Vagina (tissue), 2 donors: ENCODE measurements at regions not wholly inside any gene's neighbourhood (a gene's known extent, or its start where the extent isn't known, plus 50 kb on each side); places are given as distances from the start of the nearest gene placed in this dataset.

Experiments used
- DNase-seq, 2 donors: peaks; one replicate each; pipeline ENCODE4 v3.0.0-alpha.2; 2017; ENCODE audit errors: extremely low spot score in 2 of 2
- H3K27ac ChIP-seq: fragments of 200-600 bp; sonication (generic); one replicate; pipeline ENCODE4 v1.5.1; 2019
- H3K27me3 ChIP-seq: fragments of 200-600 bp; sonication (generic); one replicate; pipeline ENCODE4 v1.5.1; 2019
- H3K36me3 ChIP-seq, 2 donors: fragments of 200-600 bp; sonication (generic); one replicate each; pipeline ENCODE4 v1.5.1; 2017 to 2019
- H3K4me1 ChIP-seq: fragments of 200-600 bp; sonication (generic); one replicate; pipeline ENCODE4 v1.5.1; 2019
- H3K4me3 ChIP-seq, 2 donors: fragments of 200-600 bp; sonication (generic); 1 replicate in 1 of 2; 2 replicates in 1 of 2; pipeline ENCODE4 v1.5.1; 2016 to 2019
- H3K9me3 ChIP-seq: fragments of 200-600 bp; sonication (generic); one replicate; pipeline ENCODE4 v1.5.1; 2019
- POLR2A ChIP-seq, 2 donors: fragments of 450-650 bp; IDR thresholded peaks; one replicate each; pipeline ENCODE4 v1.6.1; 2017; ENCODE audit warnings: antibody characterized with exemption in 2 of 2, mild to moderate bottlenecking in 2 of 2, moderate library complexity in 2 of 2
- POLR2AphosphoS5 ChIP-seq, 2 donors: sonication (generic); formaldehyde crosslinking; IDR thresholded peaks; one replicate each; pipeline ENCODE4 v1.9.0; 2017; ENCODE audit warnings: antibody characterized with exemption in 2 of 2, mild to moderate bottlenecking in 2 of 2, low read depth in 1 of 2; ENCODE audit not compliant: insufficient read depth in 1 of 2
- intact Hi-C: fragments of 100-400 bp; cut with DNase I; formaldehyde crosslinking; loops from one replicate; pipeline ENCODE4 v1.15.1; 2023
- TF ChIP-seq, protein P1 (sequence below), 3 experiments: fragments of 450-650 bp in 2 of 3; fragments of 200-600 bp in 1 of 3; sonication (generic) in 1 of 3; IDR thresholded peaks; one replicate each; pipeline ENCODE4 v1.5.1; 2017 to 2019; ENCODE audit warnings: antibody characterized with exemption in 3 of 3, mild to moderate bottlenecking in 2 of 3, moderate library complexity in 2 of 3

DNA sequence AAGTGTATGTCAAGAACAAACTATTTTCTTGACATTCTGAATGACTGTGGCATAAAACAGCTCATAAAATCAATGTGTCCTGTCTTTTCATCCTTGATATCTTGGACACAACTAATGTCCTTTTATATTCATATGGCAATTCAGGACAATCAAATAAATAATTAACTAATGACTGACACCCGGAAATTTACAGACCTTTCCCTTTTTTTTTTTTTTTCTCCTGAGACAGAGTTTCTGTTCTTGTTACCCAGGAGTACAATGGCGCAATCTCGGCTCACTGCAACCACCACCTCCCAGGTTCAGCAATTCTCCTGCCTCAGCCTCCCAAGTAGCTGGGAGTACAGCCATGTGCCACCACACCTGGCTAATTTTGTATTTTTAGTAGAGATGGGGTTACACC is 107.1 kb upstream of the LGSN start:
- Histone ChIP-seq H3K4me3 (no peak overlapping the region), H3K36me3 (no peaks in the 10 kb centered on the region), H3K9me3 (no peaks in the 10 kb centered on the region), H3K27ac (no peak overlapping the region), H3K27me3 (no peaks in the 10 kb centered on the region), H3K4me1 (no peaks in the 10 kb centered on the region)
- intact Hi-C loops = no loop called here
- no peak for DNase-seq
- TF ChIP-seq POLR2A (IDR thresholded peaks at IDR 0.05) (no peak), POLR2AphosphoS5 (IDR thresholded peaks at IDR 0.05; ENCODE audit: insufficient read depth in 1 of 2, low read depth in 1 of 2) (no peak)
- TF ChIP-seq, protein P1, sequence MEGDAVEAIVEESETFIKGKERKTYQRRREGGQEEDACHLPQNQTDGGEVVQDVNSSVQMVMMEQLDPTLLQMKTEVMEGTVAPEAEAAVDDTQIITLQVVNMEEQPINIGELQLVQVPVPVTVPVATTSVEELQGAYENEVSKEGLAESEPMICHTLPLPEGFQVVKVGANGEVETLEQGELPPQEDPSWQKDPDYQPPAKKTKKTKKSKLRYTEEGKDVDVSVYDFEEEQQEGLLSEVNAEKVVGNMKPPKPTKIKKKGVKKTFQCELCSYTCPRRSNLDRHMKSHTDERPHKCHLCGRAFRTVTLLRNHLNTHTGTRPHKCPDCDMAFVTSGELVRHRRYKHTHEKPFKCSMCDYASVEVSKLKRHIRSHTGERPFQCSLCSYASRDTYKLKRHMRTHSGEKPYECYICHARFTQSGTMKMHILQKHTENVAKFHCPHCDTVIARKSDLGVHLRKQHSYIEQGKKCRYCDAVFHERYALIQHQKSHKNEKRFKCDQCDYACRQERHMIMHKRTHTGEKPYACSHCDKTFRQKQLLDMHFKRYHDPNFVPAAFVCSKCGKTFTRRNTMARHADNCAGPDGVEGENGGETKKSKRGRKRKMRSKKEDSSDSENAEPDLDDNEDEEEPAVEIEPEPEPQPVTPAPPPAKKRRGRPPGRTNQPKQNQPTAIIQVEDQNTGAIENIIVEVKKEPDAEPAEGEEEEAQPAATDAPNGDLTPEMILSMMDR (IDR thresholded peaks at IDR 0.05) = no peak

DNA sequence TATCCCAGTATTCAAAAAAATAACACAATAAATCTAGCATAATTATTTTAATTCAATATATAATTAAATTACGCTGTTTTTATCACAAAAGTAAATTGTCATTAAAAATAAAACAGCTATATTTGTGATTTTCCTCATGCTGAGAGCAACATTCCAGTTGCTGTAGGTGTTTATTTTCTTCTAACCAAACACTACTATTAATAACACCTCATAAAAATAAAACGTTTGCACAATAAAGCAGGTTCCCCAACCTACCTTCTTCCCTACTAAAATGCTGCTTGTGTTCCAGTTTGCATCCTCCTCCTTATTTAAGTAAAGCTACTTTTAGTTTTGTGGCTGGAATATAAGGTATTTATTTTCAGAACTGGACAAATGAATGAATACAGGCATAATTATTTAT is 108.2 kb upstream of the LGSN start:
- TF ChIP-seq, protein P1 (IDR thresholded peaks at IDR 0.05) = no peak
- TF ChIP-seq POLR2A (IDR thresholded peaks at IDR 0.05) (no peak), POLR2AphosphoS5 (IDR thresholded peaks at IDR 0.05; ENCODE audit: insufficient read depth in 1 of 2, low read depth in 1 of 2) (no peak)
- Histone ChIP-seq H3K9me3 (no peaks in the 10 kb centered on the region), H3K4me3 (no peak overlapping the region), H3K27ac (no peak overlapping the region), H3K4me1 (no peaks in the 10 kb centered on the region), H3K36me3 (no peaks in the 10 kb centered on the region), H3K27me3 (no peaks in the 10 kb centered on the region)
- intact Hi-C loops = no loop called here
- no peak for DNase-seq

GRCh38 chr6:63430985-63431519 is 111.3 kb upstream of the LGSN start:
- Histone ChIP-seq H3K9me3 (no peaks in the 10 kb centered on the region), H3K4me1 (no peaks in the 10 kb centered on the region), H3K27me3 (no peaks in the 10 kb centered on the region), H3K36me3 (no peaks in the 10 kb centered on the region), H3K27ac (no peak overlapping the region), H3K4me3 (no peak overlapping the region)
- no peak for DNase-seq
- intact Hi-C loops = no loop called here
- TF ChIP-seq, protein P1 (IDR thresholded peaks at IDR 0.05) = no peak

DNA sequence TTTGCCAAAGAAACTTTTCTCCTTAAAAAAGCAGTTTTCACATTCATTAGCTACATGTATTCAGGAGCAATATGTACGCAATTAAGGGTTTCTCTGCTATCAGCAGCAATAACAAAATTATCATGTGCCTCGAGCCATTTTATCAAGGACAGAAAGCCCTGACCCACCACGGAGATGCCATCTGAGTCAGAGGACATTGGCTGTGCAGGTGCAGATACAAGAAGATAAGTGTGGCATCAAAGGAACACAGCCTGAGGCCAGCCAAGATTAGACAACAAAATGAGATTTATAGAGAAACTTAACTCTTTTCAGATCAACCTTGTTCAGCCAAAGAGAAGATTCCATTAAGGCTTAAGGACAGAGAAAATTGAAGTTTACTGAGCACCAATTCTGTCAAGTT is 115.2 kb upstream of the LGSN start:
- no peaks in the 10 kb centered on the region for H3K36me3 ChIP-seq
- no peaks in the 10 kb centered on the region for H3K9me3 ChIP-seq
- no peak for DNase-seq
- H3K4me1 ChIP-seq = no peaks in the 10 kb centered on the region
- intact Hi-C loops = no loop called here
- no peak overlapping the region for H3K27ac ChIP-seq
- TF ChIP-seq, protein P1 (IDR thresholded peaks at IDR 0.05) = no peak
- TF ChIP-seq POLR2A (IDR thresholded peaks at IDR 0.05) (no peak), POLR2AphosphoS5 (IDR thresholded peaks at IDR 0.05; ENCODE audit: insufficient read depth in 1 of 2, low read depth in 1 of 2) (no peak)
- no peak overlapping the region for H3K4me3 ChIP-seq
- H3K27me3 ChIP-seq = no peaks in the 10 kb centered on the region

DNA sequence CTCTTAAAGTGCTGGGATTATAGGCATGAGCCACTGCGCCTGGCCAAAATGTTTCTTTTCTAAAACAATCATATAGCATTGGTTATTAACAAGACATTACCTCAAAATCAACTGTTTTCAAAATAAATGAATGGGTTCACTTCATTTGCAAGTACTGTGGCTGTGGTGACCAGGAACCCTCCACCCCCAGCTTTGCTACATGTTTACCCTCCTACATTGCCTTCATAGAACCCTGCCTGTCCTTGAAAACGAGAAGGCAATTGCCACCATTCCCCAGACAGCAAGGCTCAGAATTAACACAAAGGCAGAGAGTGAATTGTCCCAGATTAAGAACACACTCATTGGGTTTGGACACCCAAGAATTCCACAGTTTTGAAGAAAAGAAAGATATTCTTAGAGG is 116.6 kb upstream of the LGSN start:
- H3K36me3 ChIP-seq = no peaks in the 10 kb centered on the region
- no peaks in the 10 kb centered on the region for H3K4me1 ChIP-seq
- DNase-seq = no peak
- H3K9me3 ChIP-seq = no peaks in the 10 kb centered on the region
- H3K27ac ChIP-seq = no peak overlapping the region
- TF ChIP-seq POLR2A (IDR thresholded peaks at IDR 0.05) = no peak
- TF ChIP-seq, protein P1 (IDR thresholded peaks at IDR 0.05) = no peak
- no peak for TF ChIP-seq POLR2AphosphoS5 (IDR thresholded peaks at IDR 0.05; ENCODE audit: insufficient read depth in 1 of 2, low read depth in 1 of 2)
- intact Hi-C loops = no loop called here
- H3K4me3 ChIP-seq = no peak overlapping the region
- H3K27me3 ChIP-seq = no peaks in the 10 kb centered on the region
